Left lung (tissue), 4 donors: ENCODE measurements at regions not wholly inside any gene's neighbourhood (a gene's known extent, or its start where the extent isn't known, plus 50 kb on each side); places are given as distances from the start of the nearest gene placed in this dataset.

ENCODE experiments used
- ATAC-seq: fragments of 200-7000 bp; cut with Tn5 transposase; one replicate; pipeline ENCODE4 v1.9.1; 2020; ENCODE audit warnings: moderate library complexity
- DNase-seq, 4 donors: peaks; one replicate each; pipeline ENCODE4 v3.0.0-alpha.2; 2013 to 2020
- H3K27ac ChIP-seq, 2 donors: fragments of 200-600 bp; sonication (generic) in 1 of 2; one replicate each; pipeline versions ENCODE4 v1.5.0 to v1.8.0; 2020 to 2021
- H3K27me3 ChIP-seq, 2 donors: fragments of 200-600 bp; sonication (generic) in 1 of 2; one replicate each; pipeline versions ENCODE4 v1.5.0 to v1.8.0; 2020 to 2021
- H3K36me3 ChIP-seq, 2 donors: fragments of 200-600 bp; sonication (generic) in 1 of 2; one replicate each; pipeline versions ENCODE4 v1.5.0 to v1.8.0; 2020 to 2021
- H3K4me1 ChIP-seq, 2 donors: fragments of 200-600 bp; one replicate each; pipeline ENCODE4 v1.8.0; 2021
- H3K4me3 ChIP-seq, 2 donors: fragments of 200-600 bp; sonication (generic) in 1 of 2; one replicate each; pipeline versions ENCODE4 v1.5.0 to v1.8.0; 2020 to 2021; ENCODE audit warnings: mild to moderate bottlenecking in 1 of 2
- H3K9me3 ChIP-seq, 2 donors: fragments of 200-600 bp; sonication (generic) in 1 of 2; one replicate each; pipeline versions ENCODE4 v1.5.0 to v1.8.0; 2020 to 2021
- CTCF ChIP-seq, 2 donors: fragments of 200-600 bp; sonication (generic) in 1 of 2; IDR thresholded peaks; one replicate each; pipeline versions ENCODE4 v1.5.0 to v1.8.0; 2021; ENCODE audit warnings: antibody characterized with exemption in 2 of 2
- intact Hi-C, 2 donors: fragments of 100-400 bp; cut with DNase I; formaldehyde crosslinking; loops; one replicate each; pipeline versions ENCODE4 v1.11.2 to v1.14.2; 2022
- donor health status: DM: no; HTN: yes; CAD: no.
- donor health status: DM: no; HTN: no; CAD: no.

GRCh38 chr6:113630738-113631535 lies 226.2 kb upstream of the MARCKS start:
- Histone ChIP-seq H3K9me3 (no peaks in the 10 kb centered on the region), H3K4me3 (peak overlapping the region in 1 of 2 donors; percentile 0), H3K36me3 (no peaks in the 10 kb centered on the region), H3K27ac (peak overlapping the region; percentile 58 to 88), H3K4me1 (peaks cover 18 to 69% of the 10 kb centered on the region in 2 donors), H3K27me3 (no peaks in the 10 kb centered on the region)
- DNase-seq (peak in 2 of 4 donors; percentile 35 to 51), ATAC-seq (peak; percentile 69)
- no peak for TF ChIP-seq CTCF (IDR thresholded peaks at IDR 0.05)
- intact Hi-C loops: no loop called here

GRCh38 chr6:113631666-113632065 lies 225.5 kb upstream of the MARCKS start:
- Histone ChIP-seq H3K9me3 (no peaks in the 10 kb centered on the region), H3K27me3 (no peaks in the 10 kb centered on the region), H3K27ac (peak overlapping the region; percentile 58 to 88), H3K4me1 (peaks cover 18 to 74% of the 10 kb centered on the region in 2 donors), H3K36me3 (no peaks in the 10 kb centered on the region), H3K4me3 (no peak overlapping the region)
- TF ChIP-seq CTCF (IDR thresholded peaks at IDR 0.05): no peak
- intact Hi-C loops: no loop called here
- no peak for DNase-seq
- ATAC-seq: no peak

GRCh38 chr6:113632220-113632864 lies 224.8 kb upstream of the MARCKS start:
- Histone ChIP-seq H3K4me1 (peaks cover 18 to 74% of the 10 kb centered on the region in 2 donors), H3K36me3 (no peaks in the 10 kb centered on the region), H3K4me3 (no peak overlapping the region), H3K27me3 (no peaks in the 10 kb centered on the region), H3K9me3 (no peaks in the 10 kb centered on the region), H3K27ac (peak overlapping the region; percentile 61 to 88)
- DNase-seq: peak in 1 of 4 donors; percentile 41
- intact Hi-C loops: no loop called here
- ATAC-seq: peak; percentile 52
- TF ChIP-seq CTCF (IDR thresholded peaks at IDR 0.05): no peak

- DNase-seq: no peak
- ATAC-seq: no peak
- Histone ChIP-seq H3K4me1 (peaks cover 18 to 74% of the 10 kb centered on the region in 2 donors), H3K27me3 (no peaks in the 10 kb centered on the region), H3K9me3 (no peaks in the 10 kb centered on the region), H3K36me3 (no peaks in the 10 kb centered on the region), H3K27ac (peak overlapping the region in 1 of 2 donors; percentile 88), H3K4me3 (no peak overlapping the region)
- intact Hi-C loops: no loop called here
- no peak for TF ChIP-seq CTCF (IDR thresholded peaks at IDR 0.05)
These were observed 223.5 kb upstream of the MARCKS start for GRCh38 chr6:113633638-113634037.
